NCI-H1694 treated with DMSO at 0.1 percent for 48 hours (cell line): ENCODE measurements at regions not wholly inside any gene's neighbourhood (a gene's known extent, or its start where the extent isn't known, plus 50 kb on each side); places are given as distances from the start of the nearest gene placed in this dataset.
"Not testable (repeated sequence)": the region's sequence is repeated elsewhere in the genome, so short reads cannot be mapped to it uniquely, and the experiment has no call there.

Source experiments
- DNase-seq: peaks from one replicate; lab custom pipeline; 2025; lab: John Stamatoyannopoulos, UW

GRCh38 chr15:62412686-62413085 is 247.6 kb upstream of the C2CD4B start:
- no peak for DNase-seq

DNA sequence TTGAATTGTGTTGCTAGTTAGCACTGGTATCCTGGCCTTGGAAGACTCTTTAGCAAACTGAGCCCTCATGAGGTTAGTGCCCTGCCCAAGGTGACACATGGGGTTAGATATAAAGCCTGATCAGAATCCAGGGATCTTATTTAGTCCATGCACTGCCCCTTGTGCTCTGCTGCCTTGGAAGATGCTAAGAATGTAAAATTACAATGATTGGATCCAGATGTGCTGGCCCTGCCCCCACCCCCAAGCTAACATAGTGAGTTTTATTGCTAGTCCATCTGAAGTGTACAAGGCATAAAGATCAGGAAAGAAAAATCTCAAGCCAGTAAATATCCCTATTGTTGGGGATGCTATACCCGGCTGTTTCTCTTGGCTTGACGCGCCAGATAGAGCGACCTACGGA is 248.1 kb upstream of the C2CD4B start:
- DNase-seq: no peak

- DNase-seq: no peak
Measured at GRCh38 chr15:62413786-62414185, 248.7 kb upstream of the C2CD4B start.

GRCh38 chr15:62415498-62415897 is 250.4 kb upstream of the C2CD4B start:
- no peak for DNase-seq

- DNase-seq: no peak
Measured at GRCh38 chr15:62416526-62416925, 251.4 kb upstream of the C2CD4B start.

- no peak for DNase-seq
Measured at GRCh38 chr15:62417439-62417838, 252.4 kb upstream of the C2CD4B start.

DNA sequence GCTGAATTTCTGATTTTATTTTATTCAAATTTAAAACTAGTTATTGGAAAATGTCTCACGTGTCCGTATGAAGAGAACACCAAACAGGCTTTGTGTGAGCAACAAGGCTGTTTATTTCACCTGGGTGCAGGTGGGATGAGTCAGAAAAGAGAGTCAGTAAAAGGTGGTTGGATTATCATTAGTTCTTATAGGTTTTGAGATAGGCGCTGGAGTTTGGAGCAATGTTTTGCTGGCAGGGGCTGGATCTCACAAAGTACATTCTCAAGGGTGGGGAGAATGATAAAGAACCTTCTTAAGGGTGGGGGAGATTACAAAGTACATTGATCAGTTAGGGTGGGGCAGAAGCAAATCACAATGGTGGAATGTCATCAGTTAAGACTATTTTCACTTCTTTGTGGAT is 253.4 kb upstream of the C2CD4B start:
- DNase-seq: not testable (repeated sequence)

DNA sequence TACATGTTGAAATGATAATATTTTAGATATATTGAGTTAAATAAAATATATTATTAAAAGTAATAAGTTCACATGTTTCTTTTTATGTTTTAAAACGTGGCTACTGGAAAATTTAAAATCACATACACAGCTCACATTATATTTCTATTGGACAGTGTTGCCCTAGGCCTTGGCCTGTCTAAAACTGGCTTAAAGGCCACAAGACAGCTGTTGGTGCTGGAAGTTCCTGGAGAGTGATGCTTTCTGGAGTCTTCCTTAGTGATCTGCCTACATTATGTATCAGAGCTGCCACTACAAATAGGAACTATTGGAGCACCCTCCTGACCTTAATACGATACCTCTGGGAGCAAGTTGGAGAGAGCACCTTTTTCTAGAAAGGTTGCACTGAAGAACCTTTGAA is 254.1 kb upstream of the C2CD4B start:
- DNase-seq: no peak

- not testable (repeated sequence) for DNase-seq
Measured at GRCh38 chr15:62420371-62420770, 255.3 kb upstream of the C2CD4B start.

DNA sequence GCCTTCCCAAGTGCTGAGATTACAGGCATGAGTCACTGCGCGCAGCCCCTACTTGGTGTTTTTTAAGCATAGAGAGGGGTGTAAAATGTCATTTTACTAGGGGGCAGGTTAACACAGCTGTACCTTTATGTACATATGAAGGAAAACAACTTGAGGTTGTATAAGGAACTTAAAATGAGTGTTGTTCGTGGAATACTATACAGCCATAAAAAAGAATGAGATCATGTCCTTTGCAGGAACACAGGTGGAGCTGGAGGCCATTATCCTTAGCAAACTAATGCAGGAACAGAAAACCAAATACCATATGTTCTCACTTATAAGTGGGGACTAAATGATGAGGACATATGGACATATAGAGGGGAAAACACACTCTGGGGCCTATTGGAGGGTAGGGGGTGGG is 256.2 kb upstream of the C2CD4B start:
- no peak for DNase-seq

DNA sequence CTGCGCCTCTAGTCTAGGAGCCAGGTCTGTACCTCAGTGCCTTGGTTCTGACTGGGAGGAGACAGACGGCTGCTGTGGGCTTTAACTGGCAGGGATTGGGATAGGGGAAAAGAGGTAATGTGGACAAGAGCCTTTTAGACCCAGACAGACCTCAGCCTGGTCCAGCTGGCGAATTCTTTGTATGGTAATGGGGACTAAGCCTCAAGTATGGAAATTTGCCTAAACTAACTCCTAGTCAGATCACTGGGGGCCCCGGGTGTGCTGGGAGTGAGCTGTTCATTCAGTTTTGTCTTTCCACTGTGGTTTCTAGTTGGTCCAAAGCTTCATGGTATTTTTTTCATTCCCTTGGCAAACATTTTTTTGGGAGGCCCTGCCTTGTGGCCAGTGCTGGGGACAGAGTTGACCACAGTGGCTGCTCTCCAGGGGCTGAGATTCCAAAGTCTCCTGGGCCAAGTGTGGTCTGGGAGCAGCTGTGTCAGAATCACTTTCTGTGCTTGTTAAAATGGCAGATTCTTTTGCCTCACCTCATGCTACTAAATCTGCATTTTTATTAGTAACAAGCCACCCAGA is 261.4 kb upstream of the C2CD4B start:
- no peak for DNase-seq

DNA sequence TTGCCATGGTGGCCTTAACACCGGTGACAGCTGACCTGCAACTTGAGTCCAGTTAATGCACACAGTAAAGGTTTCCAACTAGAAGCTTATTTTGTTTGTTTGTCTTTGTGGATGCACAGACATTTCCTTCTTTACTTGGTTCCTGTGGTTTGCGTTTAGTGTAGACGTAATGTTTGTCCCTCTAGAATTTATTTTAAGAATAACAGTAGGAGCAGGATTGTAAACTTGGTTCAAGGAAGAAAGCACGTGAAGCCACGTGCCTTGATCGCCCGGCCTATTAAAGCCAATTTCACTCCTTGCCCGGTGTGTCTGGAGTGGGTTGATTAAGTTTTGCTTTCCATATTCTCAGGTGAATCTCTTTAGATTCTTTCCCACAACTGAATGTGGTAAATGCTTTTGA is 263.2 kb upstream of the C2CD4B start:
- no peak for DNase-seq

GRCh38 chr15:62428851-62429598 is 263.9 kb upstream of the C2CD4B start:
- DNase-seq: no peak

- no peak for DNase-seq
Measured at GRCh38 chr15:62430056-62430455, 265.0 kb upstream of the C2CD4B start.

- DNase-seq: no peak
Measured at GRCh38 chr15:62430552-62430951, 265.5 kb upstream of the C2CD4B start.

DNA sequence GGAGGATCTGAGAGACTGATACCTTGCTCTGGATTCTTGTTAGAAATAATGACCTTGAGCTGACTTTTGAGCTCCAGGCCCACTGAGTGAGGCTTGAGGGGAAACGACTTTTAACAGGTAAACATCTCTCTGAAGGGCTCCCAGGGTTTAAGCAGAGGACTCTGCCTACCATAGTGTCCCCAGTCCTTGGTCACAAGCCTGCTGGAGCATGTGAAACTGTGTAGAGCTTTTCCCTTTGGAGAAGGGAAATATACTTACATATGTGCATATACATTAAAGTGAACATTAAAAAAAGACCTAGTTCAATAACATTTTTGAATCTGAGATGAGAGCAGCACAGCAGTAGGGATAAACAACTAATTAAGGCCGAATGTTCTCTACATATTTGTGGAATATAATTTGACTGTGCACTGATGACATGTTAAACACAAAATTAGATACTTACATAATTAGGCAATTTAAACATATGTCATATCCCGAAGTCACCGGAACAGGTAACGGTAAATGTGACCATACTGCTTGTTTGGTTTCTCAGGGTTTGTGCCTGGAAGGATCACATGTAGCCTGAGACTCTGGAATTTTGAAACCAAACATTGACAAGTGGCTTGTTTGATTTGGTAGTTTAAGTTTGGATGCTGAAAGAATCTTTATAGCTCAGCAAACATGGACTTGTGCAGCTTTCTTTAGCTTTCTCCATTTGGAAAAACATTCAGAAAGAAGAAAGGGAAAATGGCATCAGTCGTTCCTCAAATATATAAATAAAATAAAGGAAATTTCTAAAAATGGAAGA is 266.1 kb upstream of the C2CD4B start:
- no peak for DNase-seq

DNA sequence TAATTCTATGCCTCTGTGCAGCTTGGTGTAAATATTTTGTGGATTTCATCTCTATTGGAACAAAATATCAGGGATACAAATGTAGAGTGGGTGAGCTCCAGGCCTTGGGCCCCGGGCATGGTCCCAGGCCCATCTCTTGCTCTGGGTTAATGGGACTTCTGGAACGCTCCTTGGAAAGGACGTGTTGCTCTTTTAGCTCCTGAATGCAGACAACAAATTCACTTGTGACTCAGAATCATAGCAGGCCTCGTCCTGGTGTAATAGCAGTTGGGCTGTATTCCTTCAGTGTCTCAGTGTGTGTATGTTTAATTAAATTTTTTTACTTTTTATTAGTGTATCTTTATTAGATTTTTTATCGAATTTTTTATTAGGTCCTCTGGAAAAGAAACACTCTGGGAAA is 266.7 kb upstream of the C2CD4B start:
- DNase-seq: no peak

- DNase-seq: no peak
Measured at GRCh38 chr15:62432702-62433398, 267.8 kb upstream of the C2CD4B start.

GRCh38 chr15:62436235-62436634 is 271.1 kb upstream of the C2CD4B start:
- no peak for DNase-seq

- no peak for DNase-seq
Measured at GRCh38 chr15:62437753-62438152, 272.7 kb upstream of the C2CD4B start.

DNA sequence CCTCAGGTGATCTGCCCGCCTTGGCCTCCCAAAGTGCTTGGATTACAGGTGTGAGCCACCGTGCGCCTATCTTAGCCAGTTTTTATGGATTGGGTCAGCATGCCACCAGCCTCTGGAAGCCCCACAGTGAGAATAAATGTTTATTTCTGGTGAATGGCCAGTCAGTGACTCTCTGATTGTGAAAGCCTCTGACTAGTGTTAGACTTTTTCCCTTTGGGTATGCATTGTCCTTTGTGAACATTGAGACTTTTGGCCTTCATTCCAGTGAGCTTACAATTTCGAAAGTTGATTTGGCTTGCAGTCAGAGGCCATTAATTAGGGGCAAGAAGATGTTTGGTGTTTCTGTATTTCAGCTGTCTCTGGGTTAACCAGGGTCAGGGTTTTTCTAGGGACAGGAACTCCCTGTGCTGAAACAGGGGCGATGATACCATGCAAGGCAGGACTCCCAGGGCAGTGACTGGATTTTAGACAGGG is 274.5 kb upstream of the C2CD4B start:
- DNase-seq: no peak

GRCh38 chr15:62440362-62441105 is 275.4 kb upstream of the C2CD4B start:
- no peak for DNase-seq
